ENCODE measurements at regions not wholly inside any gene's neighbourhood (a gene's known extent, or its start where the extent isn't known, plus 50 kb on each side); places are given as distances from the start of the nearest gene placed in this dataset.

DNA sequence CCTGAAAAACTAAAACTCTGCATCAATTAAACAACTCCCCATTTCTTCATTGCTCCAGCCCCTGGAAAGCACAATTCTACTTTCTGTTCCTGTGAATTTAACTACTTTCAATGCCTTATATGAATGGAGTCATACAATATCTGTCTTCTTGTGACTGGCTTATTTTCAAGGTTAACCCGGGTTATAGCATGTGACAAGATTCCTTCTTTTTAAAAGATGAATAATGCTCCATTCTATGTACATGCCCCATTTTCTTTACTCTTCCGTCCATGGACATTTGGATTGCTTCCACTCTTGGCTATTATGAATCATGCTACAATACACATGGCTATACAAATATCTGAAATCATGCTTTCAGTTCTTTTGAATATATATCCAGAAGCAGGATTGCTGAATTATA, 334.9 kb upstream of the ID4 start:
- Mint-ChIP-seq H3K36me3 (ENCODE audit: low read depth) (no peaks in the 10 kb centered on the region), H3K27me3 (no peaks in the 10 kb centered on the region), H3K27ac (no peak overlapping the region), H3K4me1 (no peaks in the 10 kb centered on the region), H3K9me3 (peaks cover 7% of the 10 kb centered on the region), H3K4me3 (no peak overlapping the region)
- no peak for ATAC-seq (replicated peaks)

DNA sequence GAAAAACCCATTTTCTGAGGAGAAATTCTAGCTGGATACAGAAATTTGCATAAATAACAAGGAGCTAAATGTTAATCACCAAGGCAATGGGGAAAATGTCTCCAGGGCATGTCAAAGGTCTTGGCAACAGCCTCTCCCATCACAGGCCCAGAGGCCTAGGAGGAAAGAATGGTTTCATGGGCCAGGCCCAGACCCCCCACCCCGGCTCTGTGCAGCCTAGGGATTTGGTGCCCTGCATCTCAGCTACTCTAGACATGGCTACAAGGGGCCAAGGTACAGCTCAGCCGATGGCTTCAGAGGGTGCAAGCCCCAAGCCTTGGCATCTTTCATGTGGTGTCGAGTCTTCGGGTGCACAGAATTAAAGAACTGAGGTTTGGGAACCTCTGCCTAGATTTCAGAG, 321.2 kb upstream of the ID4 start:
- no peak for ATAC-seq (replicated peaks)
- Mint-ChIP-seq H3K4me3 (no peak overlapping the region), H3K4me1 (no peaks in the 10 kb centered on the region), H3K9me3 (peaks cover 19% of the 10 kb centered on the region), H3K27ac (no peak overlapping the region), H3K27me3 (no peaks in the 10 kb centered on the region), H3K36me3 (ENCODE audit: low read depth) (no peaks in the 10 kb centered on the region)

DNA sequence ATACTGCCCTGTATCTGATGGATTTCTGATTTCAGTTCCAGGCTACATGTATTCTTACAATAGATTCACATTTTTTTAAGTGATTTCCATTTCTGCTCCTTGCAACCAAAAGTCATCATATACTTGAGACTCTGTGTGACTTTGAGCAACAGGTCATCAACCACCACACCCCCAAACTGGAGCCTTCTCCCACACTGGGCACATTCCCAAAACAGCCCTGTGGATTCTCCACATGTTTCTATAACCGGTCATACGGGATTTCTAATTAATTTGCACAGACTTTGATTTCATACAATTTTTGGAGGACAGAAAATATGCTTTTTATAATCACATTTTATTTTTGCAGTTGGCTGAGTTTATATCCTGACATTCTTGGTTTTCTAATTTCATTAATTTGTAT, 317.2 kb upstream of the ID4 start:
- H3K27me3 Mint-ChIP-seq, result no peaks in the 10 kb centered on the region
- no peaks in the 10 kb centered on the region for H3K4me1 Mint-ChIP-seq
- H3K36me3 Mint-ChIP-seq (ENCODE audit: low read depth), result no peaks in the 10 kb centered on the region
- no peak overlapping the region for H3K27ac Mint-ChIP-seq
- peaks cover 12% of the 10 kb centered on the region for H3K9me3 Mint-ChIP-seq
- no peak overlapping the region for H3K4me3 Mint-ChIP-seq
- ATAC-seq (replicated peaks), result no peak

DNA sequence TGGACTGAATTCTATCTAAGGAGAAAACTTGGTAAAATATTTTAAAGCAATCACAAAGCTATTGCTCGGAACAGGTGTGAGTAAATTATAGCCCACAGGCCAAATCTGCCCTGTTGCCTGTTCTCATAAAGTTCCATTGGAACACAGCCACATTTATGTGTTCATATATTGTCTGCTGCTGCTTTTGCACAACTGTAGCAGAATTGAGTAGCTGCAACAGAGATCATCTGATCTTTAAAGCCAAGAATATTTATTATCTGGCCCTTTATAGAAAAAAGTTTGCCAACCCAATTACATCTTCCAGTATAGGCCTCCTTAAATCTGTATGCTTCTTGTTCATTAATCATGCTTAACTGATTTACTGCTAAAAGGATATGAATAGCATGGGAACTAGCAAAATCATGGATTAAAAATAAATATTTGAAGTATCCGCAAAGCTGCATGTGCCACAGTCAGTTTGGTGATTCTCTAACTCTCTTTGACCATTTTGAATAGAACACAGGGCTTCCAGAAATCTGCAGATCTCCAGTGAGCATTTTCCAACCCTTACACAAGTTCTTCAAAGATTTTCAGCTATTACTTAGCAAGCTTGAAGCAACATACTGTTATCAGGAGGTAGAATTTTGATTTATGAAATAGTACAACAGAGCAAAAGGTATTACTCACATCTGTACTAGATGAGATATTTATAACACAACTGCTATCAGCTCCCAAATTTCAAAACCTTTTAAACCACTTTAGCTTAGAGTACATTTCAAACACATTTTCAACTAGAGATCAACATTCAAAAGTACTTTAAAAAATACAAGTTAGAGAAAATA, 312.6 kb upstream of the ID4 start:
- ATAC-seq (replicated peaks), result no peak
- Mint-ChIP-seq H3K4me3 (no peak overlapping the region), H3K9me3 (peaks cover 1% of the 10 kb centered on the region), H3K27me3 (no peaks in the 10 kb centered on the region), H3K27ac (no peak overlapping the region), H3K36me3 (ENCODE audit: low read depth) (no peaks in the 10 kb centered on the region), H3K4me1 (no peaks in the 10 kb centered on the region)

DNA sequence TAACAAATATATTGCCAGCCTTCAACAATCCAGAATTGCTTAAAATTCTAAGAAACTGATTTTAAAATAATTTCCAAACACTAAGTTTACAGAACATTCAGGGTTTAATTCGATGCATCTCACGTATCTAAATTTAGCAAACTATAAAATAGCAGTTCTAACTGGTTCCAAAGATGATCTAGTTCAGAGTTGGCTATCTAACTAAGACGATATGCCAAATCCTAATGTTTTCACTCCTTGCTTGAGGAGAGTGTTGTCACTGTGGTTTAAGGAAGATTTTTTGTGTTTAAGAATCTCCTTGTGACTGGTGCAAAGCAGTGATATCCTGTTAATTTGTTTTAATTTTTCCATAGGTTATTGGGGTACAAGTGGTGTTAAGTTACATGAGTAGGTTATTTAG, 311.5 kb upstream of the ID4 start:
- no peak overlapping the region for H3K27ac Mint-ChIP-seq
- no peak overlapping the region for H3K4me3 Mint-ChIP-seq
- no peaks in the 10 kb centered on the region for H3K27me3 Mint-ChIP-seq
- no peaks in the 10 kb centered on the region for H3K4me1 Mint-ChIP-seq
- no peak for ATAC-seq (replicated peaks)
- H3K9me3 Mint-ChIP-seq, result no peaks in the 10 kb centered on the region
- no peaks in the 10 kb centered on the region for H3K36me3 Mint-ChIP-seq (ENCODE audit: low read depth)

DNA sequence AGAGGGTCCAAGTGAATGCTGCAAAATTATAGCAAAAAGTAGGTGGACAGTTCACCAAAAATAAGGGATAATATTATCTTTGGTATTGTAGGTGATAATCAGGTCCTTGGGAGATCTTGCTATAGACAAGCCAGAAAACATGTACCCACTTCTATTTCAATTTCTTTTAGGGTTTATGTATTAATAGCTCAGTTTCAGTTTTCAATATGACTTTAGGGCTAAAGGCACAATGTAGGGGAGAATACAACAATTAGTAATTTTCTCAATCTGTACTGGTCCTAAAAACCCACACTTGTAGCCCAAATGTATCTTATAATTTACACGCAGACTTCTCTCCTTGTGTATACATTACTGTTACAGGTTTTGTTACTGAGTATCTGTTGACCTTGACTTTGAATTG, 307.0 kb upstream of the ID4 start:
- H3K4me1 Mint-ChIP-seq, result no peaks in the 10 kb centered on the region
- H3K4me3 Mint-ChIP-seq, result no peak overlapping the region
- H3K27me3 Mint-ChIP-seq, result no peaks in the 10 kb centered on the region
- H3K36me3 Mint-ChIP-seq (ENCODE audit: low read depth), result no peaks in the 10 kb centered on the region
- no peaks in the 10 kb centered on the region for H3K9me3 Mint-ChIP-seq
- ATAC-seq (replicated peaks), result no peak
- no peak overlapping the region for H3K27ac Mint-ChIP-seq

DNA sequence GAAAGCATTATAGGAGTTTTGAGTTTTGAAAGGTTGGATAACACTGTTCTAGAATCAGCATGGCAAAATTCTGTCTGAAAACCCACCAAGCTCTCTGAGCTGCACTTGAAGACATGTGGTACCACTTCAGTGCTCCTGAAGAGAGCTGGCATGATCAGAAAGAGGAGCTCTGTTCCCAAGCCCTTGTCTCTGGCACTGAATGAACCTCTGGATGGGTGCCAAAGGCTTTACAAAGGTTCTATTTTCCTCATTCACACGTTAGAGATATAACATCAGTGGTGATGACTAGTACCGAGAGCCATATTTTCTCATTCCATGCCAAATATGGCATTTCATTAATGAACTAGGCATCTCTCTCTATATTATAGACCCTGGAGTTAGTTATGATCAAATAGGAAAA, 301.8 kb upstream of the ID4 start:
- no peak overlapping the region for H3K4me3 Mint-ChIP-seq

DNA sequence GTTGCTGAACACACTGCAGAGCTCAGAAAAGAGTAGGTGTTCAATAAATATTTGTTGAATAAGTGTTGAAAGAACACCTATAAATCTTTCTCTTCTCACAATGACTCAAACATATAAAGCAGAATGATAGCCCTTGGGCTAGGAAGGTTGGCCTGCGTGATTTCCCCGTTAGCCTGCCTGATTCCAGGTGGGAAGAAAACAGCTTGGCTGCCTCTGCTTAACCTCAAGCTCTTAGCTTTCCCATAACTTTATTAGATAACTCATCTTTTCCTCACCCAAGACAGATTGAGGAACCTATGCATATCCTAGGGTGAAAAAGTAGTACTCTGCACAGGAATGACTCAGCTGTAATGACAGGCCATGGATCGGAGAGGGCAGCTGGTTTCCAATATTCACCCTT, 300.3 kb upstream of the ID4 start:
- ATAC-seq (replicated peaks), result no peak
- Mint-ChIP-seq H3K4me1 (no peaks in the 10 kb centered on the region), H3K9me3 (peaks cover 19% of the 10 kb centered on the region), H3K4me3 (no peak overlapping the region), H3K36me3 (ENCODE audit: low read depth) (no peaks in the 10 kb centered on the region), H3K27ac (no peak overlapping the region), H3K27me3 (no peaks in the 10 kb centered on the region)

More for the DNA sequence above, 301.8 kb upstream of the ID4 start:
- H3K36me3 Mint-ChIP-seq (ENCODE audit: low read depth), result no peaks in the 10 kb centered on the region
- H3K4me1 Mint-ChIP-seq, result no peaks in the 10 kb centered on the region
- H3K27me3 Mint-ChIP-seq, result no peaks in the 10 kb centered on the region
- no peak overlapping the region for H3K27ac Mint-ChIP-seq
- no peak for ATAC-seq (replicated peaks)
- peaks cover 16% of the 10 kb centered on the region for H3K9me3 Mint-ChIP-seq

DNA sequence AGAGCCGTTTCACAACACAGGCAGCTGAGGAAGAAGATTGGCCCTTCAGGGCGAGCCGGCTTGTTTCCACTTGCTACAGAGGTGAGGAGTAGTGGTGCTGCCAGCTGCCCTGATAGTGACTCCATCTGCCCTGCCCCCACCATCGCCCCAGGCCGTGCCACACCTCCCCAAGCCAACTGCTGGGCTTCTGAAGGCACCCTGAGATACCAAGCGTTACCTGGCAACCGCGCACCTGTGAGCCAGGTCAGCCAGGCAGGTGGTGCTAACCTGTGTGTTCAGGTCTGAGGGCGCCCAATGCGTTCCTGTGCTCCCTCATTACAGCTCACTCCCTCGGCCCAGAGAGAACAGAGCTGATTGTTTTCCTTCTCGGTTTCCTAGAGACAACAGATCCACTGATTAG, 299.1 kb upstream of the ID4 start:
- Mint-ChIP-seq H3K27me3 (no peaks in the 10 kb centered on the region), H3K4me1 (no peaks in the 10 kb centered on the region), H3K27ac (no peak overlapping the region), H3K36me3 (ENCODE audit: low read depth) (no peaks in the 10 kb centered on the region), H3K4me3 (no peak overlapping the region), H3K9me3 (peaks cover 19% of the 10 kb centered on the region)
- ATAC-seq (replicated peaks), result no peak

DNA sequence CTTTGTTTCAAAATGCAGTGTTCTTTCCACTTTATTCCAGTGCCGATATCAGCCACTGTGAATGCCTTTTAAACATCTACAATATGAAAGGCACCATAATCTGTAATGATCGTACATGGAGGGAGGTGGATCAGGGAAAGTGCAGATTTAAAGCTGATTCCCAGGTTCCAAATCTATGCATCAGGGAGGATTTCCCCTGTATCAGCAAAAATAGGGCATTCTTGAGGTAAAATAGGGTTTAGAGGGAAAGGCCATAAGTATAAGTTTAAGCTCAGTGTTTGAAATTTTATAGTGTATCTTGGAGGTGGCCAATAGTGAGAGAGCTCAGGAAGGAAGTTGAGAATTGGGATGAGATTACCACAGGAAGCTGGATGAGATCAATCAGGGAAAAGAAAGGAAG, 289.7 kb upstream of the ID4 start:
- no peak overlapping the region for H3K4me3 Mint-ChIP-seq
- H3K4me1 Mint-ChIP-seq, result no peaks in the 10 kb centered on the region
- peaks cover 4% of the 10 kb centered on the region for H3K9me3 Mint-ChIP-seq
- ATAC-seq (replicated peaks), result no peak
- no peak overlapping the region for H3K27ac Mint-ChIP-seq
- no peaks in the 10 kb centered on the region for H3K36me3 Mint-ChIP-seq (ENCODE audit: low read depth)
- no peaks in the 10 kb centered on the region for H3K27me3 Mint-ChIP-seq

DNA sequence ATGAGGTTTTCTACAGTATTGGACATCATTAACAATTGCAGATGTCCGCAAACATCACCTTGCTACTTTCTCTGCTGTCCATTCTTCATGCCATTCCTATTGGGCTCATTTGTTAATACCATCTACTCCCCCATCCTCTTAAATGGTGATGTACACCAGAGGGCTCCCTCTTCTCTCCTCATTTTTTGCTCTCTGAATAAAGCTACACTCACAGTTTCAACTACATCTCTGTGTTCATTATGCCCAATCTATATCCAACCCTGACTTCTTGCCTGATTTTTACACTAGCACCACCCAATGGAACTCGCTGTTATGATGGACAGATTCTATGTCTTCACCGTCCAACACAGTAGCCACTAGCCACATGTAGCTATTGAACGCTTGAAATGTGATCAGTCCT, 288.1 kb upstream of the ID4 start:
- no peak overlapping the region for H3K27ac Mint-ChIP-seq
- no peaks in the 10 kb centered on the region for H3K27me3 Mint-ChIP-seq
- no peaks in the 10 kb centered on the region for H3K4me1 Mint-ChIP-seq
- H3K36me3 Mint-ChIP-seq (ENCODE audit: low read depth), result no peaks in the 10 kb centered on the region
- H3K4me3 Mint-ChIP-seq, result no peak overlapping the region
- no peak for ATAC-seq (replicated peaks)
- peaks cover 8% of the 10 kb centered on the region for H3K9me3 Mint-ChIP-seq

DNA sequence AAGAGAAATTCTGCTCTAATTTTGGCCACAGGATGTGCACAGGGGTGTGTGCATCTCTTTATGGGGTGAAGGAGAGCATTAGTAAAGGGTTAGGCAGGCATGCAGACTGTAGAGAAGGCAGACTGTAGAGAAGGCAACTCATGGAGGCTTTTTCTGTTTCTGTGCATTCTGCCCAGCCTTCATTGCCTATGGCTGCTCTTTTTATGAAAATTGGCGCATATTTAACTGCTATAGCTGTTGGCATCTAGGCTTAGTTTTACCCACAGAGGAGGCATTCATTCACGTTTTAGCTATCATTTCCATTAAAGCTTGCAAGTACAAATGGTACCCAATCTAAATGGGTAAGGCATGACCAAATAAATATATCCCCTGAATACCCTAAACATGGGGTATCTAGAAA, 286.8 kb upstream of the ID4 start:
- no peaks in the 10 kb centered on the region for H3K27me3 Mint-ChIP-seq
- no peaks in the 10 kb centered on the region for H3K36me3 Mint-ChIP-seq (ENCODE audit: low read depth)
- H3K27ac Mint-ChIP-seq, result no peak overlapping the region
- no peak overlapping the region for H3K4me3 Mint-ChIP-seq
- H3K4me1 Mint-ChIP-seq, result no peaks in the 10 kb centered on the region
- peaks cover 8% of the 10 kb centered on the region for H3K9me3 Mint-ChIP-seq
- no peak for ATAC-seq (replicated peaks)

DNA sequence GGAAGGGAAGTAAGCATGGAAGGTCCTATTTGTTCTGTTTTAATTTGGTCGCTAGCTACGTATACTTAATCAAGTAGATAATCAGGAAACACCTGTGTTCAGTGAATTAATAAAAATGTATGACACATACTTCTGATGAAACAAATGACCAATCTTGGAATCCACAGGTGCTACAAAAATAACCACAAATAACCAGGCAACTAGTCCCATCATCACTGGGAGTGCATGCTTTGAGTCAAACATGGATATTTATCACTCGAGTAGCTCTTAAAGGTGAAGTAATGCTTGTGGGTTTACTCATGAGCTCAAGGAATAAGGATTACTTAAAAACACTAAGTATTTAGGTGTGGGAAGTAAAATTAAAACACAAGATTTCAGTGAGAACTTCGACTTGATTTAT, 285.6 kb upstream of the ID4 start:
- no peak for ATAC-seq (replicated peaks)
- Mint-ChIP-seq H3K27ac (no peak overlapping the region), H3K9me3 (peaks cover 8% of the 10 kb centered on the region), H3K27me3 (no peaks in the 10 kb centered on the region), H3K36me3 (ENCODE audit: low read depth) (no peaks in the 10 kb centered on the region), H3K4me3 (no peak overlapping the region), H3K4me1 (no peaks in the 10 kb centered on the region)

DNA sequence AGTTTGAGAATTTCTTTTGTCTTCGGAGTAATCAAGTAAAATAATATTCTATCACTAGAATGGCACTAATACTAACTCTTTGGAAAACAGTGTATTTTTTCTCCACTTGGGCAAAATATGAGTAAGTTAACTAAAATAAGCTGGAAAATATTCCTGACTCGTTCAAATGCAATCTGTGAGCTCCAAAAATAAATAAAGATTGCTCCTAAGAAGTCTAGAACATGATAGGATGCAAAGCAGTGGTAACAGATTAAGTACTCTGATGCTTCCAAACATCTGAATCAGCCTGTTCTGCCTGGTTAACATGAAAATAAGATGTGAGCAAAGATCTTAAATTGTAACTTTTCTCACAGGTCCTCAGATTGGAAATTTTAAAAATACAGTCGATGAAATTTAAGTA, 285.1 kb upstream of the ID4 start:
- ATAC-seq (replicated peaks), result no peak

DNA sequence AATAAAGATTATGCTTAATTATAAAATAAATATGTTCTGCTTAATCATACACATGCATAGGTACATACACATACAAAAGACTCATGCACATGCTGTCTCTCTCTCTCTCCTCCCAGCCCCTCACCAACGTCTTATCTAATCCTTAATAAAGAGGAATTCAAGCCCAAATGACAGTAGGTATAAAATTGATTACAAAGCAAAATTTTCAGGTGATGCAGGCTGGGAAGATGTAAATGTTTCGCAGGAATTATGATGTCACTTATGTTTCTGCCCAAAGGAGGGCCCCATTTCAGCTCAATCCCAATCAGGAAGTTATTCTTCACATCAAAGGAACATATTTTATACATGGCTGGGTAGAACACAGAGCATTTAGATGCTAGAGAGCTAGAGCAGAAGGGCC, 284.6 kb upstream of the ID4 start:
- no peaks in the 10 kb centered on the region for H3K4me1 Mint-ChIP-seq
- no peaks in the 10 kb centered on the region for H3K36me3 Mint-ChIP-seq (ENCODE audit: low read depth)
- H3K4me3 Mint-ChIP-seq, result no peak overlapping the region
- H3K27me3 Mint-ChIP-seq, result no peaks in the 10 kb centered on the region
- no peak for ATAC-seq (replicated peaks)
- no peak overlapping the region for H3K27ac Mint-ChIP-seq
- H3K9me3 Mint-ChIP-seq, result peaks cover 8% of the 10 kb centered on the region

More for the DNA sequence above, 285.1 kb upstream of the ID4 start:
- Mint-ChIP-seq H3K4me3 (no peak overlapping the region), H3K4me1 (no peaks in the 10 kb centered on the region), H3K36me3 (ENCODE audit: low read depth) (no peaks in the 10 kb centered on the region), H3K27me3 (no peaks in the 10 kb centered on the region), H3K27ac (no peak overlapping the region), H3K9me3 (peaks cover 8% of the 10 kb centered on the region)
